ENCODE measurements at regions not wholly inside any gene's neighbourhood (a gene's known extent, or its start where the extent isn't known, plus 50 kb on each side); places are given as distances from the start of the nearest gene placed in this dataset.

DNA sequence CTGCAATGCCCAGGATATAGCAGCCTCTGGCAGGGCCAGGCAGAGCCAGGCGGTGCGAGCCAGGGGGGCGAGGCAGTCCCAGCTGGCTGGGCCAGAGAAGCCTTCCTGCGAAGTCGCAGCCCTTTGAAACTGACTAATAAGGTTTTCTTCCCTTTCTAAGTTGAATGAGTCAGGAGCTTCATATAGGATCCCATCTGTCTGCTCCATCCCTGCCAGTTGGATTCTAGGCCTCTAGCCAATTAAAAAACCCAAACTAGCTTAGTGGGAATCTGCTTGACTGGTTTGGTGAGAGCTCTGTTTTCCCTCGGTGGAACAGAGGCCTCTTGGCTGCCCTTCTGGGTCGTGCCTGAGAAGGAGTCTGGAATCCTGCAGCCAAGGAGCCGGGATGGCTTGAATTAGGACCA lies 70.1 kb upstream of the RAPGEF1 start:
- Histone ChIP-seq H3K4me1 (ENCODE audit: control insufficient read depth in 5 of 5, insufficient read depth in 5 of 5, low read length in 5 of 5) (peaks cover 0 to 3% (median 0%) of the 10 kb centered on the region in 5 donors), H3K4me3 (ENCODE audit: low read depth in 1 of 5, low read length in 5 of 5) (no peak overlapping the region), H3K9ac (ENCODE audit: low read length in 5 of 5) (no peak overlapping the region), H3K27me3 (ENCODE audit: control insufficient read depth in 5 of 5, insufficient read depth in 4 of 5, low read length in 5 of 5) (peaks cover 48 to 69% (median 56%) of the 10 kb centered on the region in 5 donors), H3K27ac (ENCODE audit: low read depth, low read length) (no peak overlapping the region), H3K36me3 (ENCODE audit: control insufficient read depth in 5 of 5, insufficient read depth in 5 of 5, low read length in 5 of 5) (no peaks in the 10 kb centered on the region), H3K9me3 (ENCODE audit: control insufficient read depth in 5 of 5, low read length in 5 of 5) (no peaks in the 10 kb centered on the region)

GRCh38 chr9:131808291-131808690 lies 68.4 kb upstream of the RAPGEF1 start:
- no peak overlapping the region for H3K9ac ChIP-seq (ENCODE audit: low read length in 5 of 5)
- H3K27ac ChIP-seq (ENCODE audit: low read depth, low read length), result no peak overlapping the region
- H3K27me3 ChIP-seq (ENCODE audit: control insufficient read depth in 5 of 5, insufficient read depth in 4 of 5, low read length in 5 of 5), result peaks cover 45 to 65% (median 53%) of the 10 kb centered on the region in 5 donors
- H3K4me3 ChIP-seq (ENCODE audit: low read depth in 1 of 5, low read length in 5 of 5), result no peak overlapping the region
- H3K9me3 ChIP-seq (ENCODE audit: control insufficient read depth in 5 of 5, low read length in 5 of 5), result peaks cover 0 to 10% (median 0%) of the 10 kb centered on the region in 5 donors
- no peaks in the 10 kb centered on the region for H3K36me3 ChIP-seq (ENCODE audit: control insufficient read depth in 5 of 5, insufficient read depth in 5 of 5, low read length in 5 of 5)
- H3K4me1 ChIP-seq (ENCODE audit: control insufficient read depth in 5 of 5, insufficient read depth in 5 of 5, low read length in 5 of 5), result peaks cover 0 to 3% (median 0%) of the 10 kb centered on the region in 5 donors

- H3K4me3 ChIP-seq (ENCODE audit: low read depth in 1 of 5, low read length in 5 of 5), result no peak overlapping the region
- H3K9me3 ChIP-seq (ENCODE audit: control insufficient read depth in 5 of 5, low read length in 5 of 5), result peaks cover 0 to 10% (median 0%) of the 10 kb centered on the region in 5 donors
- H3K36me3 ChIP-seq (ENCODE audit: control insufficient read depth in 5 of 5, insufficient read depth in 5 of 5, low read length in 5 of 5), result no peaks in the 10 kb centered on the region
- no peak overlapping the region for H3K27ac ChIP-seq (ENCODE audit: low read depth, low read length)
- H3K9ac ChIP-seq (ENCODE audit: low read length in 5 of 5), result no peak overlapping the region
- peaks cover 0 to 3% (median 0%) of the 10 kb centered on the region in 5 donors for H3K4me1 ChIP-seq (ENCODE audit: control insufficient read depth in 5 of 5, insufficient read depth in 5 of 5, low read length in 5 of 5)
- peaks cover 42 to 58% (median 44%) of the 10 kb centered on the region in 5 donors for H3K27me3 ChIP-seq (ENCODE audit: control insufficient read depth in 5 of 5, insufficient read depth in 4 of 5, low read length in 5 of 5)
Observed at GRCh38 chr9:131807144-131807983, 67.5 kb upstream of the RAPGEF1 start.

GRCh38 chr9:131805803-131806202 lies 65.9 kb upstream of the RAPGEF1 start:
- Histone ChIP-seq H3K4me3 (ENCODE audit: low read depth in 1 of 5, low read length in 5 of 5) (no peak overlapping the region), H3K27ac (ENCODE audit: low read depth, low read length) (no peak overlapping the region), H3K36me3 (ENCODE audit: control insufficient read depth in 5 of 5, insufficient read depth in 5 of 5, low read length in 5 of 5) (no peaks in the 10 kb centered on the region), H3K9ac (ENCODE audit: low read length in 5 of 5) (no peak overlapping the region), H3K9me3 (ENCODE audit: control insufficient read depth in 5 of 5, low read length in 5 of 5) (peaks cover 0 to 10% (median 0%) of the 10 kb centered on the region in 5 donors), H3K4me1 (ENCODE audit: control insufficient read depth in 5 of 5, insufficient read depth in 5 of 5, low read length in 5 of 5) (peaks cover 0 to 3% (median 0%) of the 10 kb centered on the region in 5 donors), H3K27me3 (ENCODE audit: control insufficient read depth in 5 of 5, insufficient read depth in 4 of 5, low read length in 5 of 5) (peaks cover 35 to 47% (median 42%) of the 10 kb centered on the region in 5 donors)

GRCh38 chr9:131804826-131805225 lies 65.0 kb upstream of the RAPGEF1 start:
- no peak overlapping the region for H3K9ac ChIP-seq (ENCODE audit: low read length in 5 of 5)
- no peaks in the 10 kb centered on the region for H3K36me3 ChIP-seq (ENCODE audit: control insufficient read depth in 5 of 5, insufficient read depth in 5 of 5, low read length in 5 of 5)
- peaks cover 0 to 3% (median 0%) of the 10 kb centered on the region in 5 donors for H3K4me1 ChIP-seq (ENCODE audit: control insufficient read depth in 5 of 5, insufficient read depth in 5 of 5, low read length in 5 of 5)
- H3K4me3 ChIP-seq (ENCODE audit: low read depth in 1 of 5, low read length in 5 of 5), result no peak overlapping the region
- H3K9me3 ChIP-seq (ENCODE audit: control insufficient read depth in 5 of 5, low read length in 5 of 5), result peaks cover 0 to 10% (median 0%) of the 10 kb centered on the region in 5 donors
- no peak overlapping the region for H3K27ac ChIP-seq (ENCODE audit: low read depth, low read length)
- peaks cover 27 to 41% (median 35%) of the 10 kb centered on the region in 5 donors for H3K27me3 ChIP-seq (ENCODE audit: control insufficient read depth in 5 of 5, insufficient read depth in 4 of 5, low read length in 5 of 5)

DNA sequence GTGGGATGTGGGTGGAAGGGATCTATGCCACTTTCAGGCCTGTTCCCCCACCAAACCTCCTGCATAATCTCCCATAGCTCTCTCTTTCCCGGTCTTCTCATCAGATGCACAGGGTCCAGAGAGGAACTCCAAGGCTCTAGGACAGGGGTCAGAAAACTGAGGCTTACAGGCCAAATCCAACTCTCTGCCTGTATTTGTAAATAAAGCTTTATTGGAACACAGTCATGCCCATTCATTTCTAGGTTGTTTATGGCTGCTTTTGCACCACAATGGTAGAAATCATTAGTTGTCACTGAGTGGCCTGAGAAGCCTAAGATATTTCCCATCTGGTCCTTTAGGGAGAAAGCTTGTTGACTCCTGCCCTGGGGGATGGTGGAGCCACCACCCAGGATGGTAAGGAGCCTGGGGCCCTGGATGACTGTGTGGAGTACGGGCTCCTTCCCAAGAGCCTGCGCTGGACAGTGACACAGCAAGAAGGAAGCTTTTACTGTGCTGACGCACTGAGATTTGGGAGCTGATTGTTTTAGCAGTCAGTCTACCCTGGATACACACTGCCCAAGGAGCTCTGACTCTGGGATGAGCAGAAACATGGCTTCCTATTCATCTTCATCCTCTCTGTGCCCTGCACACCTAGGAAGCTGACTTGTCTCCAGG lies 64.0 kb upstream of the RAPGEF1 start:
- Histone ChIP-seq H3K36me3 (ENCODE audit: control insufficient read depth in 5 of 5, insufficient read depth in 5 of 5, low read length in 5 of 5) (no peaks in the 10 kb centered on the region), H3K4me1 (ENCODE audit: control insufficient read depth in 5 of 5, insufficient read depth in 5 of 5, low read length in 5 of 5) (peaks cover 0 to 3% (median 0%) of the 10 kb centered on the region in 5 donors), H3K27ac (ENCODE audit: low read depth, low read length) (no peak overlapping the region), H3K27me3 (ENCODE audit: control insufficient read depth in 5 of 5, insufficient read depth in 4 of 5, low read length in 5 of 5) (peaks cover 19 to 35% (median 30%) of the 10 kb centered on the region in 5 donors), H3K4me3 (ENCODE audit: low read depth in 1 of 5, low read length in 5 of 5) (no peak overlapping the region), H3K9ac (ENCODE audit: low read length in 5 of 5) (no peak overlapping the region), H3K9me3 (ENCODE audit: control insufficient read depth in 5 of 5, low read length in 5 of 5) (peaks cover 0 to 10% (median 0%) of the 10 kb centered on the region in 5 donors)

- peaks cover 10 to 25% (median 20%) of the 10 kb centered on the region in 5 donors for H3K27me3 ChIP-seq (ENCODE audit: control insufficient read depth in 5 of 5, insufficient read depth in 4 of 5, low read length in 5 of 5)
- H3K9me3 ChIP-seq (ENCODE audit: control insufficient read depth in 5 of 5, low read length in 5 of 5), result peaks cover 0 to 10% (median 2%) of the 10 kb centered on the region in 5 donors
- no peak overlapping the region for H3K27ac ChIP-seq (ENCODE audit: low read depth, low read length)
- H3K4me3 ChIP-seq (ENCODE audit: low read depth in 1 of 5, low read length in 5 of 5), result no peak overlapping the region
- H3K36me3 ChIP-seq (ENCODE audit: control insufficient read depth in 5 of 5, insufficient read depth in 5 of 5, low read length in 5 of 5), result no peaks in the 10 kb centered on the region
- no peaks in the 10 kb centered on the region for H3K4me1 ChIP-seq (ENCODE audit: control insufficient read depth in 5 of 5, insufficient read depth in 5 of 5, low read length in 5 of 5)
- H3K9ac ChIP-seq (ENCODE audit: low read length in 5 of 5), result no peak overlapping the region
Observed at GRCh38 chr9:131801810-131802209, 61.9 kb upstream of the RAPGEF1 start.

DNA sequence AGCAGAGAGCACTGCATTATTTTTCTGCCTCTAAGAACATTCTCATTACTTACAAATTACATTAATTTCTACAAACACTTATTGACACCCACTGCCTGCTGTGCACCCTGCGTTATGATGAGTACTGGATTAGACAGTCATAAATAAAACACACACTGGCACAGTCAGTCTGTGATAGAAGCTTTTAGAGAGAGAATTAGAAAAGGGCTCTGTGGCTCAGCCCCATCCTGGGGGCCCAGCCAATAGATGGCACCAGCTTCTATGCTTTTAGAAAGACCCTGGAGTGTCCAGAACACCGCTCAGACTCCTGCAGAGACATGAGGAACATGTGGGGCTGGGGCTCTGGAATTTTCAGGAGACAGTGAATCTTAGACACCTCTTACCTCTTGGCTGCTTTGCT lies 61.0 kb upstream of the RAPGEF1 start:
- H3K4me1 ChIP-seq (ENCODE audit: control insufficient read depth in 5 of 5, insufficient read depth in 5 of 5, low read length in 5 of 5), result no peaks in the 10 kb centered on the region
- H3K4me3 ChIP-seq (ENCODE audit: low read depth in 1 of 5, low read length in 5 of 5), result no peak overlapping the region
- H3K9me3 ChIP-seq (ENCODE audit: control insufficient read depth in 5 of 5, low read length in 5 of 5), result peaks cover 0 to 10% (median 2%) of the 10 kb centered on the region in 5 donors
- H3K9ac ChIP-seq (ENCODE audit: low read length in 5 of 5), result no peak overlapping the region
- peaks cover 7 to 23% (median 13%) of the 10 kb centered on the region in 5 donors for H3K27me3 ChIP-seq (ENCODE audit: control insufficient read depth in 5 of 5, insufficient read depth in 4 of 5, low read length in 5 of 5)
- H3K27ac ChIP-seq (ENCODE audit: low read depth, low read length), result no peak overlapping the region
- no peaks in the 10 kb centered on the region for H3K36me3 ChIP-seq (ENCODE audit: control insufficient read depth in 5 of 5, insufficient read depth in 5 of 5, low read length in 5 of 5)

DNA sequence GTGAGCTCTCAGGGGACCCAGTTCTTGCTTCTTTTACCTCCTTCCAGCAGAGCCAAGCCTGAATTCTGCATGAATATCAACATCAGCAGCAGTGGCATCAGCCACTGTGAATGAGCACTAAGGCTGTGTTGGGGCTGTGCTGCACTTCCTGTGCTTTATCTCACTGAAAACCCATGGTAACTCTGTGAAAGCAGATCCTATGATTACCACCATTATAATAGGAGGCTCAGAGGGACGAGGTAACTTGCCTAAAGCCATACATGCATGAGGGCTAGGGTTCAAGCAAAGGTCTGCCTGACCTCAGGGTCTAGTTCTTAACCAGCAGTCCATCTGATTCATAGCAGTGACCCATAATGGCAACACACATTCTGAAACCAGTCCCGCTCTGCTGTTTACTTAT lies 60.5 kb upstream of the RAPGEF1 start:
- H3K9ac ChIP-seq (ENCODE audit: low read length in 5 of 5), result no peak overlapping the region
- H3K4me3 ChIP-seq (ENCODE audit: low read depth in 1 of 5, low read length in 5 of 5), result no peak overlapping the region
- peaks cover 0 to 10% (median 2%) of the 10 kb centered on the region in 5 donors for H3K9me3 ChIP-seq (ENCODE audit: control insufficient read depth in 5 of 5, low read length in 5 of 5)
- H3K27me3 ChIP-seq (ENCODE audit: control insufficient read depth in 5 of 5, insufficient read depth in 4 of 5, low read length in 5 of 5), result peaks cover 7 to 21% (median 10%) of the 10 kb centered on the region in 5 donors
- no peaks in the 10 kb centered on the region for H3K4me1 ChIP-seq (ENCODE audit: control insufficient read depth in 5 of 5, insufficient read depth in 5 of 5, low read length in 5 of 5)
- no peaks in the 10 kb centered on the region for H3K36me3 ChIP-seq (ENCODE audit: control insufficient read depth in 5 of 5, insufficient read depth in 5 of 5, low read length in 5 of 5)
- H3K27ac ChIP-seq (ENCODE audit: low read depth, low read length), result no peak overlapping the region
